BJ (cell line): ENCODE measurements at regions not wholly inside any gene's neighbourhood (a gene's known extent, or its start where the extent isn't known, plus 50 kb on each side); places are given as distances from the start of the nearest gene placed in this dataset.

Experiments used
- CTCF ChIA-PET: fragments of 350-600 bp; formaldehyde crosslinking; extraction: SDS; loops from one replicate; lab custom pipeline; 2021; ENCODE audit warnings: antibody characterized with exemption, inconsistent platforms; lab: Yijun Ruan, JAX
- POLR2A ChIA-PET: fragments of 300-600 bp; sonication (Branson Sonifier 250); formaldehyde crosslinking; extraction: SDS; loops from one replicate; lab custom pipeline; 2021; ENCODE audit warnings: antibody characterized with exemption; lab: Charles Lee
- DNase-seq: peaks from one replicate; pipeline ENCODE4 v3.0.0-alpha.2; 2011; ENCODE audit warnings: low read depth
- H3K27me3 ChIP-seq: 2 replicates; pipeline ENCODE4 v1.6.0; 2011; ENCODE audit warnings: low read length; ENCODE audit not compliant: control insufficient read depth, insufficient read depth
- H3K36me3 ChIP-seq: 2 replicates; pipeline ENCODE4 v1.5.1; 2011; ENCODE audit warnings: low read length; ENCODE audit not compliant: control insufficient read depth, insufficient read depth
- H3K4me3 ChIP-seq: 2 replicates; pipeline ENCODE4 v1.5.1; 2011; ENCODE audit warnings: low read depth, mild to moderate bottlenecking, control low read depth, low read length
- CTCF ChIP-seq: IDR thresholded peaks from 2 replicates; pipeline ENCODE4 v1.5.1; 2011; ENCODE audit warnings: low read depth, mild to moderate bottlenecking, control low read depth, inconsistent platforms, low read length, moderate library complexity; ENCODE audit not compliant: insufficient read depth

GRCh38 chr1:191551019-191551418 lies 607.2 kb upstream of the RGS18 start:
- H3K36me3 ChIP-seq, result no peaks in the 10 kb centered on the region
- DNase-seq, result no peak
- no peak for TF ChIP-seq CTCF
- ChIA-PET POLR2A (no interaction called here), CTCF (no interaction called here)
- H3K27me3 ChIP-seq, result no peaks in the 10 kb centered on the region
- no peak overlapping the region for H3K4me3 ChIP-seq

- no peak overlapping the region for H3K4me3 ChIP-seq
These were observed 599.9 kb upstream of the RGS18 start for GRCh38 chr1:191558379-191558778.

GRCh38 chr1:191561276-191561675 lies 597.0 kb upstream of the RGS18 start:
- no peak for DNase-seq
- TF ChIP-seq CTCF, result no peak
- CTCF ChIA-PET, result no interaction called here
- Histone ChIP-seq H3K27me3 (no peaks in the 10 kb centered on the region), H3K36me3 (no peaks in the 10 kb centered on the region), H3K4me3 (no peak overlapping the region)
- POLR2A ChIA-PET, result no interaction called here

More at GRCh38 chr1:191558379-191558778, 599.9 kb upstream of the RGS18 start:
- ChIA-PET CTCF (no interaction called here), POLR2A (no interaction called here)
- TF ChIP-seq CTCF, result no peak
- no peaks in the 10 kb centered on the region for H3K36me3 ChIP-seq
- no peaks in the 10 kb centered on the region for H3K27me3 ChIP-seq
- no peak for DNase-seq

- DNase-seq, result no peak
- Histone ChIP-seq H3K36me3 (no peaks in the 10 kb centered on the region), H3K27me3 (no peaks in the 10 kb centered on the region), H3K4me3 (no peak overlapping the region)
- POLR2A ChIA-PET, result no interaction called here
- CTCF ChIA-PET, result no interaction called here
- no peak for TF ChIP-seq CTCF
These were observed 594.0 kb upstream of the RGS18 start for GRCh38 chr1:191564275-191564674.

GRCh38 chr1:191572479-191572878 lies 585.8 kb upstream of the RGS18 start:
- ChIA-PET POLR2A (no interaction called here), CTCF (no interaction called here)
- TF ChIP-seq CTCF, result no peak
- no peak for DNase-seq
- H3K36me3 ChIP-seq, result no peaks in the 10 kb centered on the region
- no peak overlapping the region for H3K4me3 ChIP-seq
- no peaks in the 10 kb centered on the region for H3K27me3 ChIP-seq
